ENCODE measurements at regions not wholly inside any gene's neighbourhood (a gene's known extent, or its start where the extent isn't known, plus 50 kb on each side); places are given as distances from the start of the nearest gene placed in this dataset.
"Not testable (repeated sequence)": the region's sequence is repeated elsewhere in the genome, so short reads cannot be mapped to it uniquely, and the experiment has no call there.

DNA sequence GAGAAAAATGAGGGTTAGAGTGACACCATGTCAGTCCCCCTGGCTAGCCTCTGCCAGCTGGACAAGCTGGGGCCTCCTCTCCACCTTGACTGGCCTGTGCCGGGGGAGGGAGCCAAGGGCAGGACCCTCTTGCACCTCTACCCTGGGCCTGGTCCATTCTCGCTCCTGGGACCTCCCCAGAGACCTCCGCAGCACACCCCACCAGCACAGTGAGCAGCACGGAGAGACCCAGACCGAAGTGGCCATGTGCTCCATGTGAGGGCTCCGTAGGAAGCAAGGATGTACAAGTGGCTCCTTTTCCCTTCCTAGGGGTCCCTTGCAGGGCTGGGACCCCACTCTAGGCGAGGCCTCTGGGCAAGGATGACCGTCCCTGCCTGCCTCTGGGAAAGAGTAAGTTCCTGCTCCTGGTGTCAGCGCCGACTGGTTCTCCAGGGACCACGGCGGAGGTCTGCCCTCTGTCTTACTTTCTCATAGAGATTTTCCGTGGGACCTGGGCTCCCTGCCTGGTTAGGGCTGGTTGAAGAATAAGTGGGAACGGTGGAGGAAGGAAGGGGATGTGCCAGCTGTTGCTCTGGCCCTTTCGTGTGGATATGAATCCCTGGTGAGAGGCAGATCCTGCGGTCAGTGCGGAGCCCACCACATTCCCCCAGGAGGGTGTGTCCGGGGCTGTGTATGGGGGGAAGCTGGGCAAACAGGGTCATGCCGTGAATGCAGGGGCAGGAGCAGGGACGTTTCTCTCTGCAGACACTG lies 124.2 kb downstream of the METRNL start:
- DNase-seq (ENCODE audit: low read depth in 2 of 2) = no peak

DNA sequence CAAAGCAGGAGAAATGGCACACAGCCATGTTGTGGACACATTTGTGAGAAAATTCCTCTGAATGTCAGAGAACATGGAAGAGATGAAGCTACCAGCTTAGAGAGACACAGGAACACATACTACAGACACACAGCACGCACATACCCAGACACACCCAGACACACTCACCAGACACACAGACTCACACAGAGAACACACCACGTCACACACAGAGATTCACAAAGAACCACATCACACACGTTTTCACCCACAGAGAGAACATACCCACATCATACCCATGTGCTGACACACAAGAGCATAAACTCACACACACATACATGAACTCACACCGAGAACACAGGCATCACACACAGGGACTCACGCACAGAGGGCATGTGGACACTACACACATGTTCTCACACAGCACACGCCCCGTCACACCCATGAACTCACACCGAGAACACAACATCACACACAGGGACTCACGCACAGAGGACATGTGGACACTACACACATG lies 124.9 kb downstream of the METRNL start:
- no peak for DNase-seq (ENCODE audit: low read depth in 2 of 2)

DNA sequence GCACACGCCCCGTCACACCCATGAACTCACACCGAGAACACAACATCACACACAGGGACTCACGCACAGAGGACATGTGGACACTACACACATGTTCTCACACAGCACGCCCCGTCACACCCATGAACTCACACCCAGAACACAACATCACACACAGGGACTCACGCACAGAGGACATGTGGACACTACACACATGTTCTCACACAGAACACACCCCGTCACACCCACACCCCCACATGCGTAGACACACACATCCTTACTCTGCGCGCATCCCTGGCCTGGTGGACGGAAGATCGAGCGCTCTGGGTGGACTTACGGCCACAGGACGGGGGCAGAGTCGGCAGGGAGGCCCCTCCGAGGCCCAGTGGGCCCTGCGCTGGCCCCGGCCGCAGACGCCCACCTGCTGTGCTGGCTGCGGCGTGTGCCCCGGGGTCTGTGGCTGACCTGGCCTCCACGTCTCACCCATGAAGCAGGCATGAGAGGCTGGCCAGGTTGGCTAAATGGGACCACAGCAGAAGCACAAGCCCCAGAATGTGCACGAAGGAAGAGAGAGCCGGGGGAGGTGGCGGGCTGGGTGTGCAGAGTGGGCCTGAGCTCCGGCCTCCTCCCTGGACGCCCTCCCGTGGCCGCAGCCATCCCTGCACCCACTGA lies 125.5 kb downstream of the METRNL start:
- not testable (repeated sequence) for DNase-seq (ENCODE audit: low read depth in 2 of 2)

DNA sequence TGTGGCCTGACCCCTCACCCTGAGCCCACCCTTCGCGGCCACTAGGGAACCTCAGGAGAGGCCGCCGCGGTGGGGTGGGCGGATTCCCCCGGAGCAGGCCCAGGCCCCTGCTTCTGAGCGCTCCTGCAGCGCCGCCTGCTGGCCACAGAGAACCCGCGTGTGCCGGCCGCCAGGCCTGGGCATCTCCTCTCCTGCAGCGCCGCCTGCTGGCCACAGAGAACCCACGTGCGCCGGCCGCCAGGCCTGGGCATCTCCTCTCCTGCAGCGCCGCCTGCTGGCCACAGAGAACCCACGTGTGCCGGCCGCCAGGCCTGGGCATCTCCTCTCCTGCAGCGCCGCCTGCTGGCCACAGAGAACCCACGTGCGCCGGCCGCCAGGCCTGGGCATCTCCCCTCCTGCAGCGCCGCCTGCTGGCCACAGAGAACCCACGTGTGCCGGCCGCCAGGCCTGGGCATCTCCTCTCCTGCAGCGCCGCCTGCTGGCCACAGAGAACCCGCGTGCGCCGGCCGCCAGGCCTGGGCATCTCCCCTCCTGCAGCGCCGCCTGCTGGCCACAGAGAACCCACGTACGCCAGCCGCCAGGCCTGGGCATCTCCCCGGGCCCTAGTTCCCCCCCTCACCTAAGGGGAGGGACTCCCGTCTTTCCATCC lies 126.1 kb downstream of the METRNL start:
- DNase-seq (ENCODE audit: low read depth in 2 of 2) = peak; percentile 55 to 63

DNA sequence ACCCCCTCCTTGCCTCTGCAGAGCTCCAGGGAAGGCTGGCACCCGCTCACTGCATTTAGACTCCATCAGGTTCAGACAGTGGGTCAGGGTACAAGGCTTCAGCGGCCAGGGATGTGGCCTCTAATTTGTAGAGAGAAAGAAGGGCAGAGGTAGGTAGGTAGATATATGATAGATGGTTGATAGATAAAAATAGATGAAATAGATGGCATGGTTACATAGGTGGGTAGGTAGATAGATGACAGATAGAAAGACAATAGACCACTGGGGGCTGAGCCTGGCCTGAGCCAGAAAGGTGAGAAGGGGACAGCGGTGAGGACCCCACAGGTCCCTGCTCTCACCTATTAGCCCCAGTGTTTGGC lies 126.6 kb downstream of the METRNL start:
- not testable (repeated sequence) for DNase-seq (ENCODE audit: low read depth in 2 of 2)

DNA sequence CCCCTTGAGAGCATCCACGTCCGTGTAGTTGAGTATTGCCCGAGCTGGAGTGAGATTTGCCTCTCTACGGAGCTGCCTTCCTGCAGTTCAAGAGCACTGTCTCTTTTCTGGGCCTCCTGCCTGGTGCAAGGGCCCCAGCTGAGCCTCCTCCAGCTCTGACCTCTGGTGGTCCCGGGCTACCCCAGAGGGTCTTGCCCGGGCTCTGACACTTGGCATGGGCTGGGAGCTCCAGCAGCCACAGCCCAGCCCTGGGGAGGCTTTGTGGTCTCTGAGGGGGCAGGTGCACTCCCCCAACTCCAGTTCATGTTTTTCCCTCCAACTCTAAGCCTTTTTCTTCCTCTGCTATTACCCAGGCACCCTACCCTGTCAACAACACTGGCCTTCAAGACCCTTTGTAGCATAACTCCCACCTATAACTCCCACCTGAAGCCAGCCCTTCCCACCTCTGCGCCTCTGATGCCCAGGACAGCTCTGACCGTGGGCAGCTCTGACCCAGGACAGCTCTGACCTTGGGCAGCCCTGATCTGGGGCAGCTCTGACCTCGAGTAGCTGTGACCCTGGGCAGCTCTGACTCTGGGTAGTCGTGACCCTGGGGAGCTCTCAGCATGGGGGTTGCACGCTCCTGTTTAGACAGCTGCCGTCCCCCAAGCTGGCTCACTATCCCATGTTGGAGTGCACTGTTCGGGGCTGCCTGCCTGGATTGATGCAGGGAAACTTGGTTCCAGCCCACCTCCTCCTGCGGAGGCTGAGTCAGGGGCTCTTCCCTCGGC lies 127.6 kb downstream of the METRNL start:
- not testable (repeated sequence) for DNase-seq (ENCODE audit: low read depth in 2 of 2)

DNA sequence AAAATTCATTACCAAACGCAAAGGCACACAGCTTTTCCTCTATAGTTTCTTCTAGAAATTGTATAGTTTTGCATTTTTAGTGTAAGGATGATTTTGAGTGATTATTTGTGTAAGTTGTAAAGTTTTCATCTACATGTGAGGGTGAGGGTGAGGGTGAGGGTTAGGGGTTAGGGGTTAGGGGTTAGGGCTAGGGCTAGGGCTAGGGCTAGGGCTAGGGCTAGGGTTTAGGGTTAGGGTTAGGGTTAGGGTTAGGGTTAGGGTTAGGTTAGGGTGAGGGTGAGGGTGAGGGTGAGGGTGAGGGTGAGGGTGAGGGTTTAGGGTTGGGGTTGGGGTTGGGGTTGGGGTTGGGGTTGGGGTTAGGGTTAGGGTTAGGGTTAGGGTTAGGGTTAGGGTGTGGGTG lies 167.6 kb downstream of the METRNL start:
- DNase-seq (ENCODE audit: low read depth in 2 of 2) = not testable (repeated sequence)

All from stimulated activated CD4-positive, alpha-beta T cell treated with anti-CD3 and anti-CD28 coated beads, Interleukin-4, amount 100 ng/mL, for 48 hours (primary cell).